GM12864 (cell line): ENCODE measurements at regions not wholly inside any gene's neighbourhood (a gene's known extent, or its start where the extent isn't known, plus 50 kb on each side); places are given as distances from the start of the nearest gene placed in this dataset.

Experiments used
- DNase-seq: peaks from one replicate; pipeline ENCODE4 v3.0.0-alpha.2; 2011; ENCODE audit warnings: low read depth
- H3K4me3 ChIP-seq: 2 replicates; pipeline ENCODE4 v1.5.1; 2011; ENCODE audit warnings: mild to moderate bottlenecking, low read depth, low read length, control low read depth
- TF ChIP-seq, protein P1 (sequence below): IDR thresholded peaks from 2 replicates; pipeline ENCODE4 v1.5.1; 2011; ENCODE audit warnings: low read depth, mild to moderate bottlenecking, moderate library complexity, low read length, control low read depth, inconsistent platforms; ENCODE audit errors: missing control alignments

DNA sequence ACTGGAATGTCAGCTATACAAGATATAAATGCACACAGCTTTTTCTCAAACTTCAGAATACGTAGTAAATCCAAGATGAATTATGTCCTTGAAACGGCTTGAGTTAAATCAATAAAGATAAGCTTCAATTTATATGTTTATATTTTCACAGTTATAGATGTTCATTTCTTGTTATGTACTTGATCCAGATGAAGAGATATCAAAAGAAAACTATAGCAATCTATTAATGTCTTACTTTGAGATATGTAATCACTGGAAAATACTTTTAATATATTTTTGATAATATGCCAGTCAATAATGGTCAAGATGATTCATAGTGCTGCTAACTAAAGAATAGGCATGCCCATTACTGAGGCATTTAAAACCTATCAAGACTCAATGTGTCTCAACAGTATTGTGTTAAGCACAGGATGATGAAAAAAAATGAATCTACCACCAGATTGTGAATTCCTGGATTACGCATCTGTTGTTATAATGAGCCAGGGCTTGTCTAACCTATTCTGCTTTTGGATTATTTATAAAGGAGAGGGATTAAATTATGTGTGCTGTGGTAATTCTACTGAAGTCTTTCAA, 372.6 kb upstream of the PRR16 start:
- no peak overlapping the region for H3K4me3 ChIP-seq
- TF ChIP-seq, protein P1, sequence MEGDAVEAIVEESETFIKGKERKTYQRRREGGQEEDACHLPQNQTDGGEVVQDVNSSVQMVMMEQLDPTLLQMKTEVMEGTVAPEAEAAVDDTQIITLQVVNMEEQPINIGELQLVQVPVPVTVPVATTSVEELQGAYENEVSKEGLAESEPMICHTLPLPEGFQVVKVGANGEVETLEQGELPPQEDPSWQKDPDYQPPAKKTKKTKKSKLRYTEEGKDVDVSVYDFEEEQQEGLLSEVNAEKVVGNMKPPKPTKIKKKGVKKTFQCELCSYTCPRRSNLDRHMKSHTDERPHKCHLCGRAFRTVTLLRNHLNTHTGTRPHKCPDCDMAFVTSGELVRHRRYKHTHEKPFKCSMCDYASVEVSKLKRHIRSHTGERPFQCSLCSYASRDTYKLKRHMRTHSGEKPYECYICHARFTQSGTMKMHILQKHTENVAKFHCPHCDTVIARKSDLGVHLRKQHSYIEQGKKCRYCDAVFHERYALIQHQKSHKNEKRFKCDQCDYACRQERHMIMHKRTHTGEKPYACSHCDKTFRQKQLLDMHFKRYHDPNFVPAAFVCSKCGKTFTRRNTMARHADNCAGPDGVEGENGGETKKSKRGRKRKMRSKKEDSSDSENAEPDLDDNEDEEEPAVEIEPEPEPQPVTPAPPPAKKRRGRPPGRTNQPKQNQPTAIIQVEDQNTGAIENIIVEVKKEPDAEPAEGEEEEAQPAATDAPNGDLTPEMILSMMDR = no peak
- DNase-seq = no peak

DNA sequence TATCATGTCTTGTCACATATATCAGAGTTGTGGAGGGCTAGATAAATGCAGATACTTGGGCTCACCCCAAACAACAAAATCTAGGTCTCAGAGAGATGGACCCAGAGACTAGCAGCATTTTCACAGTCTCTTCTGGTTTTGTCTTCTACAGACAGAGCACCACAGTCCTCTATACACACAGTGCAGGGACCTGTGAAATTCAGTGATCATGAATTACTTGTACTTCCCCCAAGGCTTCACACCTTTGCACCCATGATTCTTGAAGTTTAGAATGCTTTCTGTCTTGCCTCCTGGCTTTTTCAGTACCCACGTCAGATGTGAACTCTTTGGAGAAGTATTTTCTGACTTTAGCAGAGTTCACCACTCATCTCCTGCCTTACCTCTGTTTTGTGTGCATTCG, 371.5 kb upstream of the PRR16 start:
- TF ChIP-seq, protein P1 = no peak

DNA sequence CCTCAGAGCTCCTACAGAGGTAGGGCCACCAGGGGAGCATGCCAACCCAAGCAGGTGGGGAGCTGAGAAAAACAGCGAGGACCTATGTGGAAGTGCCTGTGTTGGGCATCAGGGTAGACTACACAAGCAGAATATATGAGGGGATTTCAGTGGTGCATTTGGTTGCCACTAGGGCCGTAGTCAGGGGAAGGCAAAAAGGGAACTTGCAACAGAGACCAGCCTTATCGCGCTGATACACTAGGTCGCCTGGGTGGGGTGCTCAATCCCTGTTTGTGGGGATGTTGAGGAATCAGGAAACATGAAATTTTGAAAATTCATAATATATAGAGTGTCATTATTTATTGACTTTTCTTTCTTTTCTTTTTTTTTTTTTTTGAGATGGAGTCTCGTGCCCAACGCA, 370.9 kb upstream of the PRR16 start:
- H3K4me3 ChIP-seq = no peak overlapping the region
- TF ChIP-seq, protein P1 = no peak
- no peak for DNase-seq

More for the DNA sequence above, 371.5 kb upstream of the PRR16 start:
- H3K4me3 ChIP-seq = no peak overlapping the region
- DNase-seq = no peak

DNA sequence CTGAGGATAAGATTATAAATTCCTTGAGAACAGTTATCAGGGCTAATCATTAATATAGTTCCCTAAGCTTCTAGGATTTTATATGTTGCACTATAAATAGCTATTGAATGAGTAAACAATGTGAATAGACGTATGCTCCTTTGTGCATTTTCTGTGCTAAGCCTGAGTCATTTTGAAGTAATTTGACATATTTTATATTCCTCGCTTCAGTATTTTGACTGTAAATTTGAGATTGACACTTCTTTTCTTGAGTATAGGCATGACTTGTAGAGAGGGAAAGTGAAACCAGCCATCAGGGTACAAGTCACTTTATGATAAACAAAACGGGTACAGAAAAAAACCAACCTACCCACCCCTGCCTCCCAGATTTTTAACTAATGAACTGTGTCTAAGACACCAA, 367.7 kb upstream of the PRR16 start:
- H3K4me3 ChIP-seq = no peak overlapping the region
- TF ChIP-seq, protein P1 = no peak
- no peak for DNase-seq

- H3K4me3 ChIP-seq = no peak overlapping the region
- DNase-seq = no peak
- TF ChIP-seq, protein P1 = no peak
Observed at GRCh38 chr5:120098426-120098825, 365.7 kb upstream of the PRR16 start.

DNA sequence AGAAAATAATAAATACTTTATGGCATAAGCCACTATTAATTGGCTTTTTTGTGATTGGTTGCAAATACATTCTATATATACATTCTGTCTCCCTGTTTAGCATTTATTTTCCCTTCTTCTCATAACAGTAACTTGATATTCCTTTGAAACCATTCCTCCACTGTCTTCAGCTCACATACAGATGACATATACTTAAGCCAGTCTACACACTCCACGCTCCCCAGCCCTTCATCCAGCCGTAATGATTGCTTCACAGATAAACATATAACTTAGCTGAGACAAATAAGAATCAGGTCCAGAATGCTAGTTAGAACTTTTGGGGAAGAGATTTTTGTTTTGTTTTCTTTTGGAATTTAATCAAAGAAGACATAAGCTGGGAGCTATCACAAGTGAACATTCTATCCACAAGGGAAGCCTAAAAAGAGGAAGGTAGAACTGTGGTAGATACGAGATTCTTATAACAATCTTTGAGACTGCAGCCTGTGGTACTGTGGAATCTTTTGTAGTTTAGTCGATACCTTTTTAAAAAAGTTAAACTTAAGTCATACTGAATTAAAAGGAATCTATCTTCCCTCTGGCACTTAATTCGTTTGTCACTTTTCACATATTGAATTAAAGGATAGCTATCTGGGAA, 365.1 kb upstream of the PRR16 start:
- no peak overlapping the region for H3K4me3 ChIP-seq
- TF ChIP-seq, protein P1 = no peak
- no peak for DNase-seq

DNA sequence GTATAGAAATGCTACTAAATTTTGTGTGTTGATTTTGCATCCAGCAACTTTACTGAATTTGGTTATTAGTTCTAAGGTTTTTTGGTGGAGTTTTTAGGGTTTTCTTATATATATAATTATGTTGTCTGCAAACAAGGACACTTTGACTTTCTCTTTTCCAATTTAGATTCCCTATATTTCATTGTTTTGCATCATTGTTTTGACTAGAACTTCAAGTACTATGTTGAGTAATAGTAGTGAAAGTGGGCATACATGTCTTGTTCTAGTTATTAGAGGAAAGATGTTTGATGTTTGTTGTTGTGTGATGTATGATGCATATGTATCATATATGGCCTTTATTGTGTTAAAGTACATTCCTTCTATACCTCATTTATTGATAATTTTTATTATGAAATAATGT, 362.3 kb upstream of the PRR16 start:
- no peak for DNase-seq
- no peak overlapping the region for H3K4me3 ChIP-seq
- TF ChIP-seq, protein P1 = no peak
